Caco-2 (cell line): ENCODE measurements at regions not wholly inside any gene's neighbourhood (a gene's known extent, or its start where the extent isn't known, plus 50 kb on each side); places are given as distances from the start of the nearest gene placed in this dataset.

Experiments used
- BruUV-seq: library from RNA; stranded (reverse); fragments of 400-500 nt; replicated peaks from 2 replicates; lab custom pipeline; 2021; lab: Mats Ljungman, UMichigan
- CTCF ChIA-PET: fragments of 300-600 bp; sonication (Branson Sonifier 250); formaldehyde crosslinking; loops from one replicate; lab custom pipeline; 2022; ENCODE audit warnings: antibody characterized with exemption; lab: Charles Lee
- POLR2A ChIA-PET: fragments of 300-600 bp; sonication (Branson Sonifier 250); formaldehyde crosslinking; loops from one replicate; lab custom pipeline; 2022; ENCODE audit warnings: antibody characterized with exemption; lab: Charles Lee
- DNase-seq, 2 experiments: peaks; one replicate each; pipeline versions ENCODE4 v3.0.0 to v3.0.0-alpha.2; 2020 to 2022
- H3K27me3 ChIP-seq: replicated peaks from 2 replicates; pipeline ENCODE4 v1.6.0; 2011; ENCODE audit warnings: low read length; ENCODE audit not compliant: control insufficient read depth, insufficient read depth
- H3K36me3 ChIP-seq: 2 replicates; pipeline ENCODE4 v1.5.1; 2011; ENCODE audit warnings: low read length; ENCODE audit not compliant: control insufficient read depth, insufficient read depth
- H3K4me1 ChIP-seq: fragments of 250-450 bp; sonication (Bioruptor Pico); 2 replicates; pipeline ENCODE4 v1.5.1; 2020; ENCODE audit warnings: mild to moderate bottlenecking
- H3K4me3 ChIP-seq: 2 replicates; pipeline ENCODE4 v1.5.1; 2011; ENCODE audit warnings: low read depth, mild to moderate bottlenecking, control low read depth, low read length
- H3K9me3 ChIP-seq: fragments of 250-450 bp; sonication (Bioruptor Pico); 2 replicates; pipeline ENCODE4 v1.5.1; 2020; ENCODE audit warnings: mild to moderate bottlenecking, moderate library complexity
- H3K27ac Mint-ChIP-seq: one replicate; pipeline ENCODE4 v1.8.0; 2022; ENCODE audit warnings: mixed read lengths; ENCODE audit not compliant: unreplicated experiment
- H3K27me3 Mint-ChIP-seq: one replicate; pipeline ENCODE4 v1.8.0; 2022; ENCODE audit warnings: mixed read lengths; ENCODE audit not compliant: insufficient read depth, unreplicated experiment
- H3K36me3 Mint-ChIP-seq: one replicate; pipeline ENCODE4 v1.8.0; 2022; ENCODE audit warnings: mild to moderate bottlenecking, mixed read lengths; ENCODE audit not compliant: insufficient read depth, unreplicated experiment
- H3K4me1 Mint-ChIP-seq: one replicate; pipeline ENCODE4 v1.8.0; 2022; ENCODE audit warnings: low read depth, mixed read lengths; ENCODE audit not compliant: unreplicated experiment
- H3K4me3 Mint-ChIP-seq: one replicate; pipeline ENCODE4 v1.8.0; 2022; ENCODE audit warnings: mild to moderate bottlenecking, moderate library complexity, mixed read lengths; ENCODE audit not compliant: unreplicated experiment
- H3K9me3 Mint-ChIP-seq: one replicate; pipeline ENCODE4 v1.8.0; 2022; ENCODE audit warnings: mixed read lengths; ENCODE audit not compliant: unreplicated experiment
- CTCF ChIP-seq, 2 experiments: fragments of 200-600 bp in 1 of 2; IDR thresholded peaks; 1 replicate in 1 of 2; 2 replicates in 1 of 2; pipeline versions ENCODE4 v1.5.1 to v1.8.0; 2011 to 2022; ENCODE audit warnings: antibody characterized with exemption in 1 of 2, control low read depth in 1 of 2, inconsistent platforms in 1 of 2, low read depth in 1 of 2, low read length in 1 of 2, mild to moderate bottlenecking in 1 of 2, moderate library complexity in 1 of 2; ENCODE audit not compliant: insufficient read depth in 1 of 2, severe bottlenecking in 1 of 2, unreplicated experiment in 1 of 2
- intact Hi-C: fragments of 100-400 bp; cut with micrococcal nuclease; formaldehyde crosslinking; loops from one replicate; pipeline ENCODE4 v1.10.0; 2022; ENCODE audit not compliant: unreplicated experiment

GRCh38 chr7:113756250-113756649 is 162.6 kb downstream of the PPP1R3A start:
- BruUV-seq, result no TSS peak
- H3K27me3 ChIP-seq, result no peaks in the 10 kb centered on the region
- H3K36me3 ChIP-seq, result no peaks in the 10 kb centered on the region
- H3K4me1 Mint-ChIP-seq, result no peaks in the 10 kb centered on the region
- no peak overlapping the region for H3K4me3 ChIP-seq
- H3K9me3 ChIP-seq, result no peaks in the 10 kb centered on the region
- no peaks in the 10 kb centered on the region for H3K27me3 Mint-ChIP-seq
- intact Hi-C loops, result no loop called here
- H3K4me1 ChIP-seq, result no peaks in the 10 kb centered on the region
- H3K36me3 Mint-ChIP-seq, result no peaks in the 10 kb centered on the region
- H3K4me3 Mint-ChIP-seq, result no peak overlapping the region
- no peak for DNase-seq
- TF ChIP-seq CTCF (IDR thresholded peaks at IDR 0.05; ENCODE audit: insufficient read depth in 1 of 2, low read depth in 1 of 2, low read length in 1 of 2, severe bottlenecking in 1 of 2, unreplicated experiment in 1 of 2), result no peak
- H3K9me3 Mint-ChIP-seq, result no peaks in the 10 kb centered on the region
- H3K27ac Mint-ChIP-seq, result no peak overlapping the region
- POLR2A ChIA-PET, result no interaction called here
- CTCF ChIA-PET, result no interaction called here

- intact Hi-C loops, result no loop called here
- no peak for TF ChIP-seq CTCF (IDR thresholded peaks at IDR 0.05; ENCODE audit: insufficient read depth in 1 of 2, low read depth in 1 of 2, low read length in 1 of 2, severe bottlenecking in 1 of 2, unreplicated experiment in 1 of 2)
- CTCF ChIA-PET, result no interaction called here
These were observed 166.1 kb downstream of the PPP1R3A start for GRCh38 chr7:113752689-113753088.

GRCh38 chr7:113752289-113752688 is 166.5 kb downstream of the PPP1R3A start:
- H3K27ac Mint-ChIP-seq, result no peak overlapping the region
- no peaks in the 10 kb centered on the region for H3K4me1 ChIP-seq
- H3K4me3 ChIP-seq, result no peak overlapping the region
- no peaks in the 10 kb centered on the region for H3K27me3 ChIP-seq
- DNase-seq, result no peak
- intact Hi-C loops, result no loop called here
- H3K4me1 Mint-ChIP-seq, result no peaks in the 10 kb centered on the region
- TF ChIP-seq CTCF (IDR thresholded peaks at IDR 0.05; ENCODE audit: insufficient read depth in 1 of 2, low read depth in 1 of 2, low read length in 1 of 2, severe bottlenecking in 1 of 2, unreplicated experiment in 1 of 2), result no peak
- no peaks in the 10 kb centered on the region for H3K9me3 ChIP-seq
- no peak overlapping the region for H3K4me3 Mint-ChIP-seq
- ChIA-PET CTCF (no interaction called here), POLR2A (no interaction called here)
- no TSS peak for BruUV-seq
- H3K36me3 Mint-ChIP-seq, result no peaks in the 10 kb centered on the region
- no peaks in the 10 kb centered on the region for H3K36me3 ChIP-seq
- H3K27me3 Mint-ChIP-seq, result no peaks in the 10 kb centered on the region
- no peaks in the 10 kb centered on the region for H3K9me3 Mint-ChIP-seq

More at GRCh38 chr7:113752689-113753088, 166.1 kb downstream of the PPP1R3A start:
- H3K4me1 Mint-ChIP-seq, result no peaks in the 10 kb centered on the region
- H3K4me3 ChIP-seq, result no peak overlapping the region
- no peaks in the 10 kb centered on the region for H3K9me3 Mint-ChIP-seq
- no TSS peak for BruUV-seq
- no peaks in the 10 kb centered on the region for H3K27me3 ChIP-seq
- no peak for DNase-seq
- no peaks in the 10 kb centered on the region for H3K36me3 Mint-ChIP-seq
- no peak overlapping the region for H3K4me3 Mint-ChIP-seq
- no peaks in the 10 kb centered on the region for H3K27me3 Mint-ChIP-seq
- no peaks in the 10 kb centered on the region for H3K36me3 ChIP-seq
- POLR2A ChIA-PET, result no interaction called here
- H3K27ac Mint-ChIP-seq, result no peak overlapping the region
- no peaks in the 10 kb centered on the region for H3K9me3 ChIP-seq
- H3K4me1 ChIP-seq, result no peaks in the 10 kb centered on the region
